GM12878 (cell line): ENCODE measurements at regions not wholly inside any gene's neighbourhood (a gene's known extent, or its start where the extent isn't known, plus 50 kb on each side); places are given as distances from the start of the nearest gene placed in this dataset.

Experiments used
- ATAC-seq: fragments of 200-7000 bp; cut with Tn5 transposase; 3 replicates; pipeline ENCODE4 v1.9.1; 2020; ENCODE audit warnings: mild to moderate bottlenecking, moderate library complexity
- BruUV-seq: library from RNA; stranded (reverse); fragments of 400-500 nt; replicated peaks from 2 replicates; lab custom pipeline; 2021; lab: Mats Ljungman, UMichigan
- CTCF ChIA-PET: fragments of 300-600 bp; sonication (Branson Sonifier 250); formaldehyde crosslinking; extraction: SDS; loops from one replicate; lab custom pipeline; 2021; ENCODE audit warnings: inconsistent platforms; lab: Yijun Ruan, JAX
- POLR2A ChIA-PET: fragments of 350-600 bp; formaldehyde crosslinking; extraction: SDS; loops from one replicate; lab custom pipeline; 2021; ENCODE audit warnings: inconsistent platforms; lab: Charles Lee
- RAD21 ChIA-PET: fragments of 300-600 bp; sonication (Branson Sonifier 250); formaldehyde crosslinking; loops from one replicate; lab custom pipeline; 2023; ENCODE audit warnings: antibody characterized with exemption; ENCODE audit not compliant: unreplicated experiment; lab: Charles Lee
- SMC1A ChIA-PET: fragments of 300-600 bp; sonication (Branson Sonifier 250); formaldehyde crosslinking; loops from one replicate; lab custom pipeline; 2023; ENCODE audit not compliant: unreplicated experiment, uncharacterized antibody; lab: Charles Lee
- DNase-seq: peaks from one replicate; pipeline ENCODE4 v3.0.0-alpha.2; 2011; ENCODE audit warnings: low read depth, low spot score
- FAIRE-seq: peaks from 3 replicates; lab custom pipeline; 2011; peaks lifted over from hg19 to GRCh38; lab: Jason Lieb, UNC
- H2AFZ ChIP-seq: 2 replicates; pipeline ENCODE4 v1.6.0; 2011; ENCODE audit warnings: low read depth, low read length, control low read depth; ENCODE audit not compliant: control insufficient read depth
- H3K27ac ChIP-seq: 2 replicates; pipeline ENCODE4 v1.5.1; 2011; ENCODE audit warnings: control low read depth; ENCODE audit not compliant: control insufficient read depth, insufficient read depth
- H3K27me3 ChIP-seq, 2 experiments: replicated peaks in 1 of 2; 2 replicates each; pipeline versions ENCODE4 v1.6.0 to v1.6.1; 2011; ENCODE audit warnings: low read length in 1 of 2; ENCODE audit not compliant: control insufficient read depth in 2 of 2, insufficient read depth in 2 of 2
- H3K36me3 ChIP-seq, 2 experiments: 2 replicates each; pipeline ENCODE4 v1.5.1; 2011; ENCODE audit warnings: low read length in 1 of 2; ENCODE audit not compliant: control insufficient read depth in 2 of 2, insufficient read depth in 2 of 2
- H3K4me1 ChIP-seq: 2 replicates; pipeline ENCODE4 v1.6.1; 2011; ENCODE audit warnings: mild to moderate bottlenecking, low read length, moderate library complexity, mixed read lengths; ENCODE audit not compliant: control insufficient read depth, insufficient read depth
- H3K4me2 ChIP-seq: 2 replicates; pipeline ENCODE4 v1.6.0; 2011; ENCODE audit warnings: control low read depth; ENCODE audit not compliant: control insufficient read depth, insufficient read depth
- H3K4me3 ChIP-seq: fragments of 200-600 bp; sonication (generic); 2 replicates; pipeline ENCODE4 v1.5.1; 2016
- H3K79me2 ChIP-seq: 2 replicates; pipeline ENCODE4 v1.6.0; 2011; ENCODE audit warnings: low read length; ENCODE audit not compliant: control insufficient read depth, insufficient read depth
- H3K9ac ChIP-seq: 2 replicates; pipeline ENCODE4 v1.8.0; 2011; ENCODE audit warnings: low read length, control low read depth, mixed read lengths; ENCODE audit not compliant: control insufficient read depth, insufficient read depth
- H3K9me3 ChIP-seq: replicated peaks from 3 replicates; pipeline ENCODE4 v1.5.1; 2011; ENCODE audit warnings: mild to moderate bottlenecking, low read length; ENCODE audit not compliant: control insufficient read depth, insufficient read depth
- H4K20me1 ChIP-seq: 2 replicates; pipeline ENCODE4 v1.6.0; 2011; ENCODE audit not compliant: control insufficient read depth, insufficient read depth
- CREB1 ChIP-seq: IDR thresholded peaks from 2 replicates; pipeline ENCODE4 v1.6.1; 2012; ENCODE audit warnings: low read depth, mild to moderate bottlenecking, inconsistent platforms
- EGR1 ChIP-seq, 2 experiments: IDR thresholded peaks; 1 replicate in 1 of 2; 2 replicates in 1 of 2; pipeline ENCODE4 v1.6.1; 2011 to 2012; ENCODE audit warnings: low read depth in 2 of 2, low read length in 2 of 2, borderline replicate concordance in 1 of 2, mild to moderate bottlenecking in 1 of 2, moderate library complexity in 1 of 2
- GABPA ChIP-seq: IDR thresholded peaks from 2 replicates; pipeline ENCODE4 v1.6.1; 2014; ENCODE audit warnings: antibody characterized with exemption, low read depth, mild to moderate bottlenecking, inconsistent platforms
- PAX5 ChIP-seq: IDR thresholded peaks from 2 replicates; pipeline ENCODE4 v1.6.1; 2011; ENCODE audit warnings: low read depth, low read length, borderline replicate concordance
- SMAD1 ChIP-seq: fragments of 450-650 bp; IDR thresholded peaks from 2 replicates; pipeline ENCODE4 v1.6.1; 2018; ENCODE audit warnings: mild to moderate bottlenecking, low read depth; ENCODE audit not compliant: partially characterized antibody
- SMAD5 ChIP-seq: IDR thresholded peaks from 2 replicates; pipeline ENCODE4 v1.6.1; 2016; ENCODE audit warnings: antibody characterized with exemption, low read depth
- ZBTB11 ChIP-seq: fragments of 450-650 bp; formaldehyde crosslinking; IDR thresholded peaks from 2 replicates; pipeline ENCODE4 v1.5.0; 2022; ENCODE audit warnings: mild to moderate bottlenecking, missing genetic modification characterization
- in situ Hi-C: fragments of 300-500 bp; cut with MboI; formaldehyde crosslinking; loops from 9 replicates; pipeline ENCODE4 v1.14.3; 2018; ENCODE audit warnings: mixed read lengths
- intact Hi-C: fragments of 100-400 bp; cut with micrococcal nuclease; formaldehyde crosslinking; loops from one replicate; pipeline ENCODE4 v1.14.2; 2022; ENCODE audit not compliant: unreplicated experiment

GRCh38 chr9:102032614-102033013 is 294.2 kb upstream of the GRIN3A start:
- FAIRE-seq (no peak), ATAC-seq (no peak)
- intact Hi-C loops (no loop called here), in situ Hi-C loops (no loop called here)
- POLR2A ChIA-PET: interaction anchor here (0.7 kb wide), 1 partner anchor 17 kb away, joined by 6 read pairs; no protein-coding TSS in a partner anchor
- H4K20me1 ChIP-seq: no peaks in the 10 kb centered on the region
- H3K4me3 ChIP-seq: no peak overlapping the region
- H3K4me2 ChIP-seq: no peak overlapping the region
- no peak overlapping the region for H3K9ac ChIP-seq
- no peak overlapping the region for H2AFZ ChIP-seq
- RAD21 ChIA-PET: no interaction called here
- no peaks in the 10 kb centered on the region for H3K27me3 ChIP-seq
- no peak overlapping the region for H3K27ac ChIP-seq
- CTCF ChIA-PET: no interaction called here
- TF ChIP-seq CREB1: no peak
- no peak for TF ChIP-seq SMAD1
- TF ChIP-seq EGR1 (IDR thresholded peaks at IDR 0.05; ENCODE audit: borderline replicate concordance in 1 of 2, low read depth in 2 of 2, low read length in 2 of 2): no peak
- TF ChIP-seq GABPA: no peak
- no peak for TF ChIP-seq PAX5
- TF ChIP-seq ZBTB11 (CRISPR knock-in tag): no peak
- TF ChIP-seq SMAD5: no peak
- TF ChIP-seq, all 136 proteins: peak for 0
- H3K9me3 ChIP-seq: no peaks in the 10 kb centered on the region
- SMC1A ChIA-PET: interaction anchor here (0.8 kb wide), 1 partner anchor 23 kb away, joined by 3 read pairs; no protein-coding TSS in a partner anchor
- no peaks in the 10 kb centered on the region for H3K4me1 ChIP-seq
- no peaks in the 10 kb centered on the region for H3K36me3 ChIP-seq
- no TSS peak for BruUV-seq
- DNase-seq: no peak
- H3K79me2 ChIP-seq: no peaks in the 10 kb centered on the region
